HS-27A (cell line): ENCODE measurements at regions not wholly inside any gene's neighbourhood (a gene's known extent, or its start where the extent isn't known, plus 50 kb on each side); places are given as distances from the start of the nearest gene placed in this dataset.

ENCODE experiments used
- DNase-seq: peaks from one replicate; pipeline ENCODE4 v3.0.0-alpha.2; 2012; ENCODE audit warnings: low read depth, missing footprints

DNA sequence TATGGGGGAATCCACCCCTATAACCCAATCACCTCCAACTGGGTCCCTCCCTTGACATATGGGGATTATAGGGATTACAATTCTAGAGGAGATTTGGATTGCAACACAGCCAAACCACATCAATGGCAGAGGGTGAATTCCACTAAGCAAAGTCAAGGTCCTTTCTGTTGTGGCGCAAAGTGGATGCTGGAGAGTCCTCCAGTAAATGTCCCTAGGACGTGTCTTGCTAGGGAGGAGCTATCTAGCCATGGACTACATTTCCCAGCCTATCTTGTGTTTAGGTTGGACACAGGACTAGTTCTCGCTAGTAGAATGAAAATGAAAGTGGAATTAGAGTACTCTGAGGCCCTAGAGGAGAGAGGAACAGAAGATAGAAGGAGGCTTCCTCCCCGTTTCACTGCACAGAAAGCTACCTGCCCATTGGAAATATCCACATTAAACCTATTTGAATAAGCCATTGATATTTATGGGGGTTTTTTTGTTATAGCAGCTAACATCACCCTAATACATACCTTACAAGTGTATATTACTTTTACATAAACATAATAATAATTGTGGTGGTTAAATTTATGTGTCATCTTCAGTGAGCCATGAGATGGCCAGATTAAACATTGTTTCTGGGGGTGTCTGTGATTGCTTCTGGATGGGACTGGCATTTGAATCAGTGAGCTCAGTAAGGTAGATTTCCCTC is 56.7 kb upstream of the ERCC4 start:
- no peak for DNase-seq

DNA sequence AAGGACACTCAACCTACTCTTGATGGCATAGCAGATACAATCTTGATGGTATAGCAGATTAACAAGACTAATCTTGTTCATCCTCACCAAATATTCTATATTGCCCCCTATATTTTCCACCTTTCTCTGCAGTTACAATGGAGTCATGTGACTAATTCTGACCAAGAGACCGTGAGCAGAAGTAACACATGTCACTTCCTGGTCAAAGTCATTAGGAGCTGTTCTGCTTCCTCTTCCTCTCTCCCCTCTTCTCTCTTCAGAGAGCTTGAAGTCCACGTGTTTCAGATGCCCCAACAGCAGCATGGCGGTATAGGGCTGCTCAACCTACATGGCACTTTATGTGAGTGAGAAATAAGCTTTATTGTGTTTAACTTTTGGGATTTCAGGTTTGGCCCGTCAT is 55.3 kb upstream of the ERCC4 start:
- DNase-seq = no peak

DNA sequence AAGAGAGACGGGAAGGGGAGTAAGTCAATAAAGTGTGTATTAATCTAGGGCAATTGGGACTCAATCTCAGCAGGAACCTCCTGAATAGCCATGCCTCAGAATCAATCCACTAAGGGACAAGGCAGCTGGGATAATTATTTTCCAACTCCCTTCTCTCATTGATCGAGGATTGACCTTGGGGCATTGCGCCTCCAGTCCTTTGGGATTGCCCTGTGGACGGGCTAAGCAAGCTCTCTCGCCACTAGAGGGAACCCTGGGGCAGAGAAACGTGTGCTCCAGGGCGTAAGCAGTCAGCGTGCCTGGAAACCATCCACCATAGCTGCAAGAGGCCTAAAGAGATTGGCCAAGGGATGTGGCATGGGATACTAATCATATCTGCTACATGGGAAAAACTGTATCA is 53.9 kb upstream of the ERCC4 start:
- DNase-seq = peak; percentile 24
